ENCODE measurements at regions not wholly inside any gene's neighbourhood (a gene's known extent, or its start where the extent isn't known, plus 50 kb on each side); places are given as distances from the start of the nearest gene placed in this dataset.
"Not testable (repeated sequence)": the region's sequence is repeated elsewhere in the genome, so short reads cannot be mapped to it uniquely, and the experiment has no call there.

DNA sequence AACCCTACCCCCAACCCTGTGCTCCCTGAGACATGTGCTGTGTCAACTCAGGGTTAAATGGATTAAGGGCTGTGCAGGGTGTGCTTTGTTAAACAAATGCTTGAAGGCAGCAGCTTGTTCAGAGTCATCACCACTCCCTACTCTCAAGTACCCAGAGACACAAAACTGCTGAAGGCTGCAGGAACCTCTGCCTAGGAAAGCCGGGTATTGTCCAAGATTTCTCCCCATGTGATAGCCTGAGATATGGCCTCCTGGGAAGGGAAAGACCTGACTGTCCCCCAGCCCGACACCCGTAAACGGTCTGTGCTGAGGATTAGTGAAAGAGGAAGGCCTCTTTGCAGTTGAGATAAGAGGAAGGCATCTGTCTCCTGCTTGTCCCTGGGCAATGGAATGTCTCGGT, 83.6 kb upstream of the ALDH3B2 start:
- TF ChIP-seq POLR2A (IDR thresholded peaks at IDR 0.05), result not testable (repeated sequence)
- TF ChIP-seq, protein P1, sequence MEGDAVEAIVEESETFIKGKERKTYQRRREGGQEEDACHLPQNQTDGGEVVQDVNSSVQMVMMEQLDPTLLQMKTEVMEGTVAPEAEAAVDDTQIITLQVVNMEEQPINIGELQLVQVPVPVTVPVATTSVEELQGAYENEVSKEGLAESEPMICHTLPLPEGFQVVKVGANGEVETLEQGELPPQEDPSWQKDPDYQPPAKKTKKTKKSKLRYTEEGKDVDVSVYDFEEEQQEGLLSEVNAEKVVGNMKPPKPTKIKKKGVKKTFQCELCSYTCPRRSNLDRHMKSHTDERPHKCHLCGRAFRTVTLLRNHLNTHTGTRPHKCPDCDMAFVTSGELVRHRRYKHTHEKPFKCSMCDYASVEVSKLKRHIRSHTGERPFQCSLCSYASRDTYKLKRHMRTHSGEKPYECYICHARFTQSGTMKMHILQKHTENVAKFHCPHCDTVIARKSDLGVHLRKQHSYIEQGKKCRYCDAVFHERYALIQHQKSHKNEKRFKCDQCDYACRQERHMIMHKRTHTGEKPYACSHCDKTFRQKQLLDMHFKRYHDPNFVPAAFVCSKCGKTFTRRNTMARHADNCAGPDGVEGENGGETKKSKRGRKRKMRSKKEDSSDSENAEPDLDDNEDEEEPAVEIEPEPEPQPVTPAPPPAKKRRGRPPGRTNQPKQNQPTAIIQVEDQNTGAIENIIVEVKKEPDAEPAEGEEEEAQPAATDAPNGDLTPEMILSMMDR (IDR thresholded peaks at IDR 0.05), result not testable (repeated sequence)
